NB4 (cell line): ENCODE measurements at regions not wholly inside any gene's neighbourhood (a gene's known extent, or its start where the extent isn't known, plus 50 kb on each side); places are given as distances from the start of the nearest gene placed in this dataset.

Source experiments
- MAX ChIP-seq: IDR thresholded peaks from 2 replicates; pipeline ENCODE4 v1.6.1; 2011; ENCODE audit warnings: low read depth, low read length
- MYC ChIP-seq: IDR thresholded peaks from 2 replicates; pipeline ENCODE4 v1.6.1; 2011; ENCODE audit warnings: low read depth, low read length
- POLR2A ChIP-seq: IDR thresholded peaks from 2 replicates; pipeline ENCODE4 v1.6.1; 2011; ENCODE audit warnings: mild to moderate bottlenecking; ENCODE audit not compliant: insufficient read length; ENCODE audit errors: extremely low read depth
- TF ChIP-seq, protein P1 (sequence below): IDR thresholded peaks from one replicate; pipeline ENCODE4 v1.5.1; 2012; ENCODE audit warnings: low read depth, low read length

DNA sequence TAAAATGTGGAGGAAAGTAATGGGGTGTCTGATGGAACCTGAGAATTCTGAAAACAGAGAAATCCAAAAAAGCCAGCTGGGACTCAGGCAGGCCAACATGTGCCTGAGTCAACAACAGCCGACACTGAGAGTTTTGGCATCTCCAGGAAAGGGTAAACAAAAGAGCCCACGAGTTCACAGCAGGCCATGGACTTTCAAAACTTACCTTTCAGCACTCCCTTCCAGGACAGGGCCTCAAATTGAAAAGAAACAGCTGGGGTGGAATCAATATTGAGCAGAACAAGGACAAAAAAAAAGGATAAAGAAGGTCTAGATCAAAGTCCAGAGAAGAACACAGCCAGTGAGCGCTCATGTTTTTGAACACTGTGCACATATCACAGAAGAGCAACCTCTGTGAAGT, 735.4 kb upstream of the GRM7 start:
- TF ChIP-seq, protein P1, sequence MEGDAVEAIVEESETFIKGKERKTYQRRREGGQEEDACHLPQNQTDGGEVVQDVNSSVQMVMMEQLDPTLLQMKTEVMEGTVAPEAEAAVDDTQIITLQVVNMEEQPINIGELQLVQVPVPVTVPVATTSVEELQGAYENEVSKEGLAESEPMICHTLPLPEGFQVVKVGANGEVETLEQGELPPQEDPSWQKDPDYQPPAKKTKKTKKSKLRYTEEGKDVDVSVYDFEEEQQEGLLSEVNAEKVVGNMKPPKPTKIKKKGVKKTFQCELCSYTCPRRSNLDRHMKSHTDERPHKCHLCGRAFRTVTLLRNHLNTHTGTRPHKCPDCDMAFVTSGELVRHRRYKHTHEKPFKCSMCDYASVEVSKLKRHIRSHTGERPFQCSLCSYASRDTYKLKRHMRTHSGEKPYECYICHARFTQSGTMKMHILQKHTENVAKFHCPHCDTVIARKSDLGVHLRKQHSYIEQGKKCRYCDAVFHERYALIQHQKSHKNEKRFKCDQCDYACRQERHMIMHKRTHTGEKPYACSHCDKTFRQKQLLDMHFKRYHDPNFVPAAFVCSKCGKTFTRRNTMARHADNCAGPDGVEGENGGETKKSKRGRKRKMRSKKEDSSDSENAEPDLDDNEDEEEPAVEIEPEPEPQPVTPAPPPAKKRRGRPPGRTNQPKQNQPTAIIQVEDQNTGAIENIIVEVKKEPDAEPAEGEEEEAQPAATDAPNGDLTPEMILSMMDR = no peak
- TF ChIP-seq MAX = no peak
- TF ChIP-seq POLR2A = no peak
- no peak for TF ChIP-seq MYC
